GM12878 (cell line): ENCODE measurements at regions not wholly inside any gene's neighbourhood (a gene's known extent, or its start where the extent isn't known, plus 50 kb on each side); places are given as distances from the start of the nearest gene placed in this dataset.

Source experiments
- ATAC-seq: fragments of 200-7000 bp; cut with Tn5 transposase; 3 replicates; pipeline ENCODE4 v1.9.1; 2020; ENCODE audit warnings: mild to moderate bottlenecking, moderate library complexity
- BruUV-seq: library from RNA; stranded (reverse); fragments of 400-500 nt; replicated peaks from 2 replicates; lab custom pipeline; 2021; lab: Mats Ljungman, UMichigan
- CTCF ChIA-PET: fragments of 300-600 bp; sonication (Branson Sonifier 250); formaldehyde crosslinking; extraction: SDS; loops from one replicate; lab custom pipeline; 2021; ENCODE audit warnings: inconsistent platforms; lab: Yijun Ruan, JAX
- POLR2A ChIA-PET: fragments of 350-600 bp; formaldehyde crosslinking; extraction: SDS; loops from one replicate; lab custom pipeline; 2021; ENCODE audit warnings: inconsistent platforms; lab: Charles Lee
- RAD21 ChIA-PET: fragments of 300-600 bp; sonication (Branson Sonifier 250); formaldehyde crosslinking; loops from one replicate; lab custom pipeline; 2023; ENCODE audit warnings: antibody characterized with exemption; ENCODE audit not compliant: unreplicated experiment; lab: Charles Lee
- SMC1A ChIA-PET: fragments of 300-600 bp; sonication (Branson Sonifier 250); formaldehyde crosslinking; loops from one replicate; lab custom pipeline; 2023; ENCODE audit not compliant: unreplicated experiment, uncharacterized antibody; lab: Charles Lee
- DNase-seq: peaks from one replicate; pipeline ENCODE4 v3.0.0-alpha.2; 2011; ENCODE audit warnings: low read depth, low spot score
- FAIRE-seq: peaks from 3 replicates; lab custom pipeline; 2011; peaks lifted over from hg19 to GRCh38; lab: Jason Lieb, UNC
- H2AFZ ChIP-seq: 2 replicates; pipeline ENCODE4 v1.6.0; 2011; ENCODE audit warnings: low read depth, low read length, control low read depth; ENCODE audit not compliant: control insufficient read depth
- H3K27ac ChIP-seq: 2 replicates; pipeline ENCODE4 v1.5.1; 2011; ENCODE audit warnings: control low read depth; ENCODE audit not compliant: control insufficient read depth, insufficient read depth
- H3K27me3 ChIP-seq, 2 experiments: replicated peaks in 1 of 2; 2 replicates each; pipeline versions ENCODE4 v1.6.0 to v1.6.1; 2011; ENCODE audit warnings: low read length in 1 of 2; ENCODE audit not compliant: control insufficient read depth in 2 of 2, insufficient read depth in 2 of 2
- H3K36me3 ChIP-seq, 2 experiments: 2 replicates each; pipeline ENCODE4 v1.5.1; 2011; ENCODE audit warnings: low read length in 1 of 2; ENCODE audit not compliant: control insufficient read depth in 2 of 2, insufficient read depth in 2 of 2
- H3K4me1 ChIP-seq: 2 replicates; pipeline ENCODE4 v1.6.1; 2011; ENCODE audit warnings: mild to moderate bottlenecking, low read length, moderate library complexity, mixed read lengths; ENCODE audit not compliant: control insufficient read depth, insufficient read depth
- H3K4me2 ChIP-seq: 2 replicates; pipeline ENCODE4 v1.6.0; 2011; ENCODE audit warnings: control low read depth; ENCODE audit not compliant: control insufficient read depth, insufficient read depth
- H3K4me3 ChIP-seq: fragments of 200-600 bp; sonication (generic); 2 replicates; pipeline ENCODE4 v1.5.1; 2016
- H3K79me2 ChIP-seq: 2 replicates; pipeline ENCODE4 v1.6.0; 2011; ENCODE audit warnings: low read length; ENCODE audit not compliant: control insufficient read depth, insufficient read depth
- H3K9ac ChIP-seq: 2 replicates; pipeline ENCODE4 v1.8.0; 2011; ENCODE audit warnings: low read length, control low read depth, mixed read lengths; ENCODE audit not compliant: control insufficient read depth, insufficient read depth
- H3K9me3 ChIP-seq: replicated peaks from 3 replicates; pipeline ENCODE4 v1.5.1; 2011; ENCODE audit warnings: mild to moderate bottlenecking, low read length; ENCODE audit not compliant: control insufficient read depth, insufficient read depth
- H4K20me1 ChIP-seq: 2 replicates; pipeline ENCODE4 v1.6.0; 2011; ENCODE audit not compliant: control insufficient read depth, insufficient read depth
- CREM ChIP-seq: IDR thresholded peaks from 2 replicates; pipeline ENCODE4 v1.6.1; 2014; ENCODE audit warnings: antibody characterized with exemption, low read depth
- DPF2 ChIP-seq: fragments of 450-650 bp; IDR thresholded peaks from 2 replicates; pipeline ENCODE4 v1.6.1; 2017; ENCODE audit warnings: mild to moderate bottlenecking
- FOS ChIP-seq: IDR thresholded peaks from 3 replicates; pipeline ENCODE4 v1.6.1; 2011; ENCODE audit warnings: borderline replicate concordance; ENCODE audit not compliant: insufficient read length; ENCODE audit errors: extremely low read depth
- HCFC1 ChIP-seq: fragments of 150-350 bp; IDR thresholded peaks from 2 replicates; pipeline ENCODE4 v1.6.1; 2014; ENCODE audit warnings: low read length
- JUND ChIP-seq: IDR thresholded peaks from 2 replicates; pipeline ENCODE4 v1.6.1; 2012; ENCODE audit warnings: low read depth, mild to moderate bottlenecking, low read length, improper control_type of control experiment, moderate library complexity
- NFYA ChIP-seq: IDR thresholded peaks from 2 replicates; pipeline ENCODE4 v1.6.1; 2011; ENCODE audit warnings: low read depth, mild to moderate bottlenecking, low read length, improper control_type of control experiment, borderline replicate concordance
- RELA ChIP-seq: fragments of 450-650 bp; IDR thresholded peaks from 2 replicates; pipeline ENCODE4 v1.8.0; 2014; ENCODE audit warnings: borderline replicate concordance; ENCODE audit not compliant: partially characterized antibody
- SMC3 ChIP-seq: IDR thresholded peaks from 2 replicates; pipeline ENCODE4 v1.6.1; 2011; ENCODE audit warnings: low read length, improper control_type of control experiment, borderline replicate concordance
- ZBED1 ChIP-seq: IDR thresholded peaks from 2 replicates; pipeline ENCODE4 v1.6.1; 2016; ENCODE audit warnings: borderline replicate concordance
- ZSCAN29 ChIP-seq: fragments of 450-650 bp; IDR thresholded peaks from 2 replicates; pipeline ENCODE4 v1.6.1; 2017; ENCODE audit warnings: mild to moderate bottlenecking, moderate library complexity
- WGBS: methylation state at CpG from one replicate; pipeline ENCODE4 v1.1.6; 2016; ENCODE audit warnings: low lambda C conversion rate; ENCODE audit not compliant: insufficient replicate concordance, insufficient coverage; ENCODE audit errors: missing lambda C conversion rate; 5-methylcytosine and 5-hydroxymethylcytosine counted together
- in situ Hi-C: fragments of 300-500 bp; cut with MboI; formaldehyde crosslinking; loops from 9 replicates; pipeline ENCODE4 v1.14.3; 2018; ENCODE audit warnings: mixed read lengths
- intact Hi-C: fragments of 100-400 bp; cut with micrococcal nuclease; formaldehyde crosslinking; loops from one replicate; pipeline ENCODE4 v1.14.2; 2022; ENCODE audit not compliant: unreplicated experiment
- TF ChIP-seq, protein P1 (sequence below): fragments of 450-650 bp; IDR thresholded peaks from 2 replicates; pipeline ENCODE4 v1.6.1; 2017; ENCODE audit warnings: mild to moderate bottlenecking, low read depth, inconsistent platforms; ENCODE audit not compliant: poor library complexity, severe bottlenecking

DNA sequence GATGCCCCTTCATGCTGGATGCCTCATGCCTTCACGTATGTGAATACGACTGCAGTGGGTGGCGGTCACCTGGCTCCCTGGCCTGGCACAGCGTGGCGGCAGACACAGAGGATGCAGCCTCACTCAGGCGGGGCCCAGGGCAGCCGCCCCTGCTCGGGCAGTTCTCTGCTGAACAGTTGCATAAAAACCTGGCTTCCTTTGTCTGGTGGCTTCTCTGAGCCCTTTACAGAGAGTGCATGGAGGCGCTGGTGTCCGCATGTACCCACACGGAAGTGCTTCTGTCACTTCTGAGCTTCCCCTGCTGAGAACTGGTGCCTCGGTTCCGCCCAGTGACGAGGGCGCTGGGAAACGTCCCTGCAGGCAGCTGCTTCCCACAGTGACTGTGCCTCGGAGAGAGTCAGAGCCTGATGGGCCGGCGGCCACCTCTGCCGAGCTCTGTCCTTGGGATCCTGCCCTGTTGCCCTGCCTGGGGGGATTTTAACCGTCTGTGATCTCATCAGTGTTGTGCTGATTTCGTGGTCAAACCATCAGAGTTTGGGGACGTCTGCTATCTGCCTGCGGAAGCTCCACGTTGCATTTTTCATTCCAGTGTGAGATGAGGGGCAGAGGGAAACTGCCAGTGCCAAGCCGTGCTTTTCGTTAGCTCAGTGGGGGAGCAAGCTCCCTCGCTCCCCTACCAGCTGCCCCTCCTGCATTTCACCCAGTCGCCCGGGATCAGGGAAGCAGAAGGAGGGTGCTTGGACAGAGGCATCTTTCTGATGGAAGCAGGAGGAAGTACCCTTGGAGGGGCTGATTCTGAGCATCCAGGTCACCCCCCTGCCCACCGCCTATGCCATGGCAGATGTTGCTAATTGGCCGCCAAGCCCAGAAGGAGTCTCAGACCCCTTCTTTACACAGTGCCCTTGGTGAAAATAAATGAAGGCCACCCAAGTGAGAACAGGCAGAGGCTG is 153.0 kb upstream of the COL5A1 start:
- ChIA-PET SMC1A (no interaction called here), CTCF (no interaction called here), RAD21 (no interaction called here), POLR2A (no interaction called here)
- intact Hi-C loops (no loop called here), in situ Hi-C loops (no loop called here)
- no peak overlapping the region for H3K4me3 ChIP-seq
- no peaks in the 10 kb centered on the region for H3K36me3 ChIP-seq
- FAIRE-seq: no peak
- 37% methylated on average over 32 of the region's 32 CpGs for WGBS
- BruUV-seq: no TSS peak
- no peak overlapping the region for H3K9ac ChIP-seq
- no peaks in the 10 kb centered on the region for H4K20me1 ChIP-seq
- DNase-seq: no peak
- peaks cover 2% of the 10 kb centered on the region in 2 experiments; a peak in 3 of 4 replicates for H3K27me3 ChIP-seq
- H3K4me2 ChIP-seq: no peak overlapping the region
- no peak for TF ChIP-seq HCFC1
- TF ChIP-seq FOS: no peak
- no peak for TF ChIP-seq DPF2
- no peak for ATAC-seq
- no peaks in the 10 kb centered on the region for H3K9me3 ChIP-seq
- H2AFZ ChIP-seq: no peak overlapping the region
- H3K79me2 ChIP-seq: no peaks in the 10 kb centered on the region
- H3K4me1 ChIP-seq: no peaks in the 10 kb centered on the region
- H3K27ac ChIP-seq: no peak overlapping the region

DNA sequence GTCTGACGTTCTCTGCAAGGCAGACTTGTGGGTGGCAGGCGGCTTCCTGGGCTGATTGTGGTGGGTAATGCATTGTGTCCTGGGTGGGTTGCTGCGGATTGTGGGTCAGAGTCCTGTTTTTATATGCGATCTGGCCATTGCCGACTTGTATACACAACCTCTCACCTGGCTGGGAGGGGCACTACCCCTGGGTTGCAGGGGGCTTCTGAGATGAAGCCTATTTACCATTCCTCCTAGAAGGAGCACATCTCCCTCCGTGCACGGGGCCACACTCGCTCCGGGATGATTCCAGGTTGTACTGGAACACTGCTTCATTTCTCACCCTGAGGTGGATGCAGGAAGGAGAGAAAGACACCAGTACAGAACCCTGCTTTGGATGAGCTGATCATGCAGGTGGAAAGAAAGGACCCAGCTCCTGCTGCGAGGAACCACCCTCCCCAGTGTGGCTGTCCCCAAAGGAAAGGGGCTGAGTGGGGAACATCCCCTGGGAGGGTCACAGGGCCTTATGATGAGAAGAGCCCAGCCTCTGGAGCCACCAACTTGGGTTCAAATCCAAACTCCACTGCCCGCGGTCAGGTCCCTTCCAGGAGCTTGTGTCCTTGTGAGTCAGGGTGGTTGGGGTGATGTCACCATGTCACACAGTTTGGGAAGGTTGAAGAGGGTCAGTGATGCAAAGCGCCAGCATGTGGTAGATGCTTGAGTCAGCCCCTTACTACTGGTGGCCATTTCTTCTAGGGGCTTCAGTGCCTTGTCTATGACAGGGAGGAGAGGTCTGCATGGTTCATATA is 151.8 kb upstream of the COL5A1 start:
- FAIRE-seq: no peak
- 27% methylated on average over 13 of the region's 13 CpGs for WGBS
- DNase-seq: no peak
- ChIA-PET SMC1A (no interaction called here), POLR2A (no interaction called here), CTCF (no interaction called here), RAD21 (no interaction called here)
- H3K4me2 ChIP-seq: no peak overlapping the region
- no peak overlapping the region for H3K27ac ChIP-seq
- peaks cover 2% of the 10 kb centered on the region in 2 experiments; a peak in 3 of 4 replicates for H3K27me3 ChIP-seq
- H4K20me1 ChIP-seq: no peaks in the 10 kb centered on the region
- no TSS peak for BruUV-seq
- no peaks in the 10 kb centered on the region for H3K4me1 ChIP-seq
- H3K4me3 ChIP-seq: no peak overlapping the region
- H2AFZ ChIP-seq: no peak overlapping the region
- H3K79me2 ChIP-seq: no peaks in the 10 kb centered on the region
- in situ Hi-C loops: no loop called here
- intact Hi-C loops: no loop called here
- no peak for ATAC-seq
- TF ChIP-seq FOS (no peak), CREM (no peak), ZBED1 (no peak), JUND (no peak), NFYA (no peak), RELA (no peak), SMC3 (no peak), ZSCAN29 (no peak)
- TF ChIP-seq, protein P1, sequence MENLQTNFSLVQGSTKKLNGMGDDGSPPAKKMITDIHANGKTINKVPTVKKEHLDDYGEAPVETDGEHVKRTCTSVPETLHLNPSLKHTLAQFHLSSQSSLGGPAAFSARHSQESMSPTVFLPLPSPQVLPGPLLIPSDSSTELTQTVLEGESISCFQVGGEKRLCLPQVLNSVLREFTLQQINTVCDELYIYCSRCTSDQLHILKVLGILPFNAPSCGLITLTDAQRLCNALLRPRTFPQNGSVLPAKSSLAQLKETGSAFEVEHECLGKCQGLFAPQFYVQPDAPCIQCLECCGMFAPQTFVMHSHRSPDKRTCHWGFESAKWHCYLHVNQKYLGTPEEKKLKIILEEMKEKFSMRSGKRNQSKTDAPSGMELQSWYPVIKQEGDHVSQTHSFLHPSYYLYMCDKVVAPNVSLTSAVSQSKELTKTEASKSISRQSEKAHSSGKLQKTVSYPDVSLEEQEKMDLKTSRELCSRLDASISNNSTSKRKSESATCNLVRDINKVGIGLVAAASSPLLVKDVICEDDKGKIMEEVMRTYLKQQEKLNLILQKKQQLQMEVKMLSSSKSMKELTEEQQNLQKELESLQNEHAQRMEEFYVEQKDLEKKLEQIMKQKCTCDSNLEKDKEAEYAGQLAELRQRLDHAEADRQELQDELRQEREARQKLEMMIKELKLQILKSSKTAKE: no peak
- TF ChIP-seq, all 136 proteins: peak for 0
- no peaks in the 10 kb centered on the region for H3K9me3 ChIP-seq
- no peak overlapping the region for H3K9ac ChIP-seq
- H3K36me3 ChIP-seq: no peaks in the 10 kb centered on the region
